SK-N-SH (cell line): ENCODE measurements at regions not wholly inside any gene's neighbourhood (a gene's known extent, or its start where the extent isn't known, plus 50 kb on each side); places are given as distances from the start of the nearest gene placed in this dataset.

Source experiments
- CTCF ChIA-PET: fragments of 300-600, 350-600 bp; formaldehyde crosslinking; extraction: SDS; loops from one replicate; lab custom pipeline; 2021; lab: Yijun Ruan, JAX
- POLR2A ChIA-PET: fragments of 350-600 bp; sonication (Branson Sonifier 250); formaldehyde crosslinking; extraction: SDS; loops from one replicate; lab custom pipeline; 2020; ENCODE audit warnings: antibody characterized with exemption, inconsistent platforms; lab: Yijun Ruan, JAX
- DNase-seq: peaks from one replicate; pipeline ENCODE4 v3.0.0; 2012
- H2AFZ ChIP-seq: fragments of 200-600 bp; sonication (generic); 2 replicates; pipeline ENCODE4 v1.8.1; 2016; ENCODE audit warnings: antibody characterized with exemption, mild to moderate bottlenecking, low read depth
- H3F3A ChIP-seq: fragments of 200-600 bp; sonication (generic); replicated peaks from 2 replicates; pipeline ENCODE3; 2016; ENCODE audit warnings: antibody characterized with exemption, mild to moderate bottlenecking; ENCODE audit not compliant: insufficient read depth
- H3K27ac ChIP-seq, 2 experiments: fragments of 200-500 bp in 1 of 2; fragments of 200-600 bp in 1 of 2; sonication (Bioruptor generic) in 1 of 2; sonication (generic), shearing (Covaris generic) in 1 of 2; 2 replicates each; pipeline versions ENCODE4 v1.5.1 to v1.6.1; 2014 to 2016; ENCODE audit warnings: low read depth in 2 of 2, inconsistent platforms in 1 of 2, low read length in 1 of 2, mild to moderate bottlenecking in 1 of 2, mixed read lengths in 1 of 2
- H3K27me3 ChIP-seq: fragments of 200-600 bp; sonication (generic), shearing (Covaris generic); 2 replicates; pipeline ENCODE4 v1.6.1; 2016; ENCODE audit warnings: mixed run types; ENCODE audit not compliant: insufficient read depth
- H3K36me3 ChIP-seq, 2 experiments: fragments of 200-500 bp in 1 of 2; fragments of 200-600 bp in 1 of 2; sonication (Bioruptor generic) in 1 of 2; sonication (generic) in 1 of 2; replicated peaks in 1 of 2; 2 replicates each; pipeline versions ENCODE3 to v1.5.1; 2014 to 2016; ENCODE audit warnings: low read length in 1 of 2, mild to moderate bottlenecking in 1 of 2; ENCODE audit not compliant: insufficient read depth in 2 of 2, control insufficient read depth in 1 of 2
- H3K4me1 ChIP-seq, 2 experiments: fragments of 200-500 bp in 1 of 2; fragments of 200-600 bp in 1 of 2; sonication (Bioruptor generic) in 1 of 2; sonication (generic), shearing (Covaris generic) in 1 of 2; 2 replicates each; pipeline versions ENCODE4 v1.5.1 to v1.6.1; 2014 to 2016; ENCODE audit warnings: low read depth in 1 of 2, low read length in 1 of 2, mixed run types in 1 of 2; ENCODE audit not compliant: insufficient read depth in 2 of 2, control insufficient read depth in 1 of 2
- H3K4me2 ChIP-seq: fragments of 200-600 bp; sonication (generic), shearing (Covaris generic); 2 replicates; pipeline ENCODE4 v1.6.1; 2017; ENCODE audit warnings: mixed run types
- H3K4me3 ChIP-seq, 2 experiments: fragments of 200-500 bp in 1 of 2; fragments of 200-600 bp in 1 of 2; sonication (Bioruptor generic) in 1 of 2; sonication (generic), shearing (Covaris generic) in 1 of 2; 2 replicates each; pipeline versions ENCODE4 v1.5.1 to v1.8.1; 2014 to 2016; ENCODE audit warnings: low read depth in 2 of 2, inconsistent platforms in 1 of 2, low read length in 1 of 2, mild to moderate bottlenecking in 1 of 2, mixed read lengths in 1 of 2, moderate library complexity in 1 of 2
- H3K79me2 ChIP-seq: fragments of 200-600 bp; sonication (generic); 2 replicates; pipeline ENCODE4 v1.8.1; 2017; ENCODE audit warnings: mild to moderate bottlenecking; ENCODE audit not compliant: insufficient read depth
- H3K9ac ChIP-seq: fragments of 200-600 bp; sonication (generic); 2 replicates; pipeline ENCODE4 v1.6.1; 2017; ENCODE audit warnings: mixed run types
- H3K9me2 ChIP-seq: fragments of 200-600 bp; sonication (generic); 2 replicates; pipeline ENCODE4 v1.6.1; 2017; ENCODE audit warnings: mixed run types
- H3K9me3 ChIP-seq: fragments of 200-600 bp; sonication (generic); 2 replicates; pipeline ENCODE4 v1.6.1; 2017; ENCODE audit warnings: mixed run types, mild to moderate bottlenecking, moderate library complexity
- H4K20me1 ChIP-seq: fragments of 200-600 bp; sonication (generic); 2 replicates; pipeline ENCODE4 v1.6.1; 2017; ENCODE audit warnings: mild to moderate bottlenecking, mixed run types; ENCODE audit not compliant: insufficient read depth
- EP300 ChIP-seq, 2 experiments: IDR thresholded peaks; 2 replicates each; pipeline versions ENCODE4 v1.4.0 to v1.6.1; 2012; ENCODE audit warnings: borderline replicate concordance in 1 of 2, low read depth in 1 of 2, low read length in 1 of 2
- EZH2phosphoT487 ChIP-seq: fragments of 200-600 bp; sonication (generic); IDR thresholded peaks from 2 replicates; pipeline ENCODE4 v1.6.1; 2017; ENCODE audit warnings: low read depth, mixed run types, mild to moderate bottlenecking, antibody characterized with exemption, moderate library complexity, borderline replicate concordance
- FOSL2 ChIP-seq: IDR thresholded peaks from 2 replicates; pipeline ENCODE4 v1.4.0; 2012; ENCODE audit warnings: low read depth, mild to moderate bottlenecking, moderate library complexity, borderline replicate concordance
- FOXJ3 ChIP-seq: sonication (generic); formaldehyde crosslinking; IDR thresholded peaks from 2 replicates; pipeline ENCODE4 v1.5.1; 2020; ENCODE audit warnings: mild to moderate bottlenecking, missing genetic modification reagents
- FOXM1 ChIP-seq: IDR thresholded peaks from 2 replicates; pipeline ENCODE4 v1.4.0; 2012; ENCODE audit warnings: low read depth, mild to moderate bottlenecking
- GABPA ChIP-seq: IDR thresholded peaks from 2 replicates; pipeline ENCODE4 v1.4.0; 2012; ENCODE audit warnings: low read depth, mild to moderate bottlenecking
- NFIC ChIP-seq: IDR thresholded peaks from 2 replicates; pipeline ENCODE4 v1.4.0; 2012; ENCODE audit warnings: borderline replicate concordance
- NRF1 ChIP-seq: IDR thresholded peaks from 2 replicates; pipeline ENCODE4 v1.6.1; 2012; ENCODE audit warnings: low read depth, mild to moderate bottlenecking, low read length
- RAD21 ChIP-seq: IDR thresholded peaks from 2 replicates; pipeline ENCODE4 v1.6.1; 2012; ENCODE audit warnings: mild to moderate bottlenecking, low read length
- RCOR1 ChIP-seq: fragments of 150-350 bp; IDR thresholded peaks from 2 replicates; pipeline ENCODE4 v1.6.1; 2017; ENCODE audit warnings: antibody characterized with exemption, low read length
- RFX5 ChIP-seq: IDR thresholded peaks from 2 replicates; pipeline ENCODE4 v1.6.1; 2012; ENCODE audit warnings: mild to moderate bottlenecking, improper control_type of control experiment, low read length
- SMC3 ChIP-seq: IDR thresholded peaks from 2 replicates; pipeline ENCODE4 v1.6.1; 2012; ENCODE audit warnings: low read depth, low read length, improper control_type of control experiment
- TAF1 ChIP-seq: IDR thresholded peaks from 2 replicates; pipeline ENCODE4 v1.6.1; 2012; ENCODE audit warnings: low read depth, mild to moderate bottlenecking, low read length, moderate library complexity, borderline replicate concordance
- YY1 ChIP-seq: IDR thresholded peaks from 2 replicates; pipeline ENCODE4 v1.4.0; 2012; ENCODE audit warnings: low read depth, mild to moderate bottlenecking
- WGBS: methylation state at CpG from one replicate; pipeline ENCODE4 v1.1.6; 2017; ENCODE audit warnings: low lambda C conversion rate; 5-methylcytosine and 5-hydroxymethylcytosine counted together
- TF ChIP-seq, protein P1 (sequence below): IDR thresholded peaks from 2 replicates; pipeline ENCODE4; 2012
- TF ChIP-seq, protein P2 (sequence below): IDR thresholded peaks from 2 replicates; pipeline ENCODE4 v1.6.1; 2012; ENCODE audit warnings: mild to moderate bottlenecking, low read depth, low read length, moderate library complexity
- TF ChIP-seq, protein P3 (sequence below): IDR thresholded peaks from 2 replicates; pipeline ENCODE4 v1.4.0; 2012; ENCODE audit warnings: low read depth, borderline replicate concordance
- TF ChIP-seq, protein P4 (sequence below): IDR thresholded peaks from 2 replicates; pipeline ENCODE4 v1.4.0; 2012; ENCODE audit warnings: low read depth, borderline replicate concordance

DNA sequence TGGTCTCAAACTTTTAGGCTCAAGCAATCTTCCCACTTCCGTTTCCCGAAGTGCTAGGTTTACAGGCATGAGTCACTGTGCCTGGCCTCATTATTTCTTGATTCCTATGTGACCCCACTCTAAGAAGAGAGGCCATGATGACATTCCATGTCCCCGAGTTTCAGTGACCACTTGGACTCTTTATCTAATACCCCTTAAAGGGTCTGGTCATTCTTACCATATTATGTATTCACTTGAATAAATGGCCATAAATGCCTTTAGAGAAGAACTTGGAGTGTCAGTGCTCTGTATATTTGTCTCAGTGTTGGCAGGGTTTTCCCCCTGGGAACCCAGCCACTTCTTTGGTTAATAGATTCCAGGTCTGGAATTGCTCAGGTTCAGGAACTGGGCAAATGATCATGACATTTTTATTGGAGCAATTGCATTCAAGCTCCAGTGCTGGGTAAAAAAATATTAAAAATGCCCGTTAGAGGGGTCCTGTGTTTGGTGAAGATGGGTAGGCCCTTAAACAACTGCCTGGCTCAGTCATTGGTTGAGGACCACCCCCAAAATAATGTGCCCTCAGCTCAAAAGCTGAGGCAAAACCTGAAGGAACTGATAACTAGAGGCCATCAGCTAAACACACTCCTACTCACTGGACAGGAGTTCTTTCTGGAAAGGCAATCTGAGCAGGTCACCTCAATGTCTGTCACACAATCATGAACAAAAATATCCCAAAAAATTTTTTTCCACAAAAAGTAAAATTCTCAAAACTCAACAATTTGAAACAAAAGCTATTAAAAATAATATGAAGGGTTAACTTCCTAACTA lies 186.6 kb upstream of the ZNF608 start (continued):
- TF ChIP-seq, protein P1, sequence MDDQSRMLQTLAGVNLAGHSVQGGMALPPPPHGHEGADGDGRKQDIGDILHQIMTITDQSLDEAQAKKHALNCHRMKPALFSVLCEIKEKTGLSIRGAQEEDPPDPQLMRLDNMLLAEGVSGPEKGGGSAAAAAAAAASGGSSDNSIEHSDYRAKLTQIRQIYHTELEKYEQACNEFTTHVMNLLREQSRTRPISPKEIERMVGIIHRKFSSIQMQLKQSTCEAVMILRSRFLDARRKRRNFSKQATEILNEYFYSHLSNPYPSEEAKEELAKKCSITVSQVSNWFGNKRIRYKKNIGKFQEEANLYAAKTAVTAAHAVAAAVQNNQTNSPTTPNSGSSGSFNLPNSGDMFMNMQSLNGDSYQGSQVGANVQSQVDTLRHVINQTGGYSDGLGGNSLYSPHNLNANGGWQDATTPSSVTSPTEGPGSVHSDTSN, result peak; percentile 95
- TF ChIP-seq, protein P2, sequence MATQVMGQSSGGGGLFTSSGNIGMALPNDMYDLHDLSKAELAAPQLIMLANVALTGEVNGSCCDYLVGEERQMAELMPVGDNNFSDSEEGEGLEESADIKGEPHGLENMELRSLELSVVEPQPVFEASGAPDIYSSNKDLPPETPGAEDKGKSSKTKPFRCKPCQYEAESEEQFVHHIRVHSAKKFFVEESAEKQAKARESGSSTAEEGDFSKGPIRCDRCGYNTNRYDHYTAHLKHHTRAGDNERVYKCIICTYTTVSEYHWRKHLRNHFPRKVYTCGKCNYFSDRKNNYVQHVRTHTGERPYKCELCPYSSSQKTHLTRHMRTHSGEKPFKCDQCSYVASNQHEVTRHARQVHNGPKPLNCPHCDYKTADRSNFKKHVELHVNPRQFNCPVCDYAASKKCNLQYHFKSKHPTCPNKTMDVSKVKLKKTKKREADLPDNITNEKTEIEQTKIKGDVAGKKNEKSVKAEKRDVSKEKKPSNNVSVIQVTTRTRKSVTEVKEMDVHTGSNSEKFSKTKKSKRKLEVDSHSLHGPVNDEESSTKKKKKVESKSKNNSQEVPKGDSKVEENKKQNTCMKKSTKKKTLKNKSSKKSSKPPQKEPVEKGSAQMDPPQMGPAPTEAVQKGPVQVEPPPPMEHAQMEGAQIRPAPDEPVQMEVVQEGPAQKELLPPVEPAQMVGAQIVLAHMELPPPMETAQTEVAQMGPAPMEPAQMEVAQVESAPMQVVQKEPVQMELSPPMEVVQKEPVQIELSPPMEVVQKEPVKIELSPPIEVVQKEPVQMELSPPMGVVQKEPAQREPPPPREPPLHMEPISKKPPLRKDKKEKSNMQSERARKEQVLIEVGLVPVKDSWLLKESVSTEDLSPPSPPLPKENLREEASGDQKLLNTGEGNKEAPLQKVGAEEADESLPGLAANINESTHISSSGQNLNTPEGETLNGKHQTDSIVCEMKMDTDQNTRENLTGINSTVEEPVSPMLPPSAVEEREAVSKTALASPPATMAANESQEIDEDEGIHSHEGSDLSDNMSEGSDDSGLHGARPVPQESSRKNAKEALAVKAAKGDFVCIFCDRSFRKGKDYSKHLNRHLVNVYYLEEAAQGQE, result 0 out of 2 replicates have a peak, but pooled peaks have one; percentile 22
- TF ChIP-seq NRF1 (no peak), TAF1 (no peak), EP300 (IDR thresholded peaks at IDR 0.05; ENCODE audit: borderline replicate concordance in 1 of 2, low read depth in 1 of 2, low read length in 1 of 2) (peak; percentile 87 to 91), GABPA (no peak), NFIC (peak; percentile 97), SMC3 (no peak)

DNA sequence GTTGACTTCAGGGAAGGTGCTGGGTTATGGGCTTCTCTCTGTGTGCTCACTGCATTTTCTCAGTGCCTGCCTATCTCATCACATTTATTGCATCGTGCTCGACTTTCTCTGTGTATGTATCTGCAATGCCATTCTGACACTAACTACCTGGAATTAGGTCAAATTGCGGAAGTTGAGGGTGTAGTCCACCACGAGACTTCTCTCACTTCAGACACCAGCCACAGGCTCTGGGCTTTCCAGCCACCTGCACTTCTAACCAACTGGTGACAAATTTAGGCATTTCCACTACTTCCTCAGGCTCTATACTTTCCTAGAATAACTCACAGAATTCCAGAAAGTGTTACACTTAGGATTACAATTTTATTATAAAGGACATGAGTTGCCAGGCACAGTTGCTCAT lies 188.6 kb upstream of the ZNF608 start:
- no peaks in the 10 kb centered on the region for H3K9me2 ChIP-seq
- ChIA-PET POLR2A (no interaction called here), CTCF (no interaction called here)
- H4K20me1 ChIP-seq, result no peaks in the 10 kb centered on the region
- H3K4me2 ChIP-seq, result no peak overlapping the region
- peaks cover 12% of the 10 kb centered on the region for H3F3A ChIP-seq
- 88% methylated on average over 4 of the region's 4 CpGs for WGBS
- H3K79me2 ChIP-seq, result no peaks in the 10 kb centered on the region
- peaks cover 8 to 9% of the 10 kb centered on the region in 2 experiments; a peak in 2 of 4 replicates for H3K4me1 ChIP-seq
- H3K27me3 ChIP-seq, result no peaks in the 10 kb centered on the region
- H3K9ac ChIP-seq, result no peak overlapping the region
- H3K9me3 ChIP-seq, result no peaks in the 10 kb centered on the region
- H3K36me3 ChIP-seq, result no peaks in the 10 kb centered on the region
- 0 out of 4 replicates have a peak overlapping the region, but pooled peaks of 1 of the 2 experiments have one; percentile 79 for H3K27ac ChIP-seq
- H3K4me3 ChIP-seq, result no peak overlapping the region
- no peak for DNase-seq
- H2AFZ ChIP-seq, result no peak overlapping the region
- TF ChIP-seq SMC3, result no peak
- no peak for TF ChIP-seq GABPA
- TF ChIP-seq, protein P3, sequence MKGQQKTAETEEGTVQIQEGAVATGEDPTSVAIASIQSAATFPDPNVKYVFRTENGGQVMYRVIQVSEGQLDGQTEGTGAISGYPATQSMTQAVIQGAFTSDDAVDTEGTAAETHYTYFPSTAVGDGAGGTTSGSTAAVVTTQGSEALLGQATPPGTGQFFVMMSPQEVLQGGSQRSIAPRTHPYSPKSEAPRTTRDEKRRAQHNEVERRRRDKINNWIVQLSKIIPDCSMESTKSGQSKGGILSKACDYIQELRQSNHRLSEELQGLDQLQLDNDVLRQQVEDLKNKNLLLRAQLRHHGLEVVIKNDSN, result no peak
- TF ChIP-seq EP300 (IDR thresholded peaks at IDR 0.05; ENCODE audit: borderline replicate concordance in 1 of 2, low read depth in 1 of 2, low read length in 1 of 2), result no peak
- TF ChIP-seq FOXJ3 (CRISPR knock-in tag), result no peak
- no peak for TF ChIP-seq FOXM1
- no peak for TF ChIP-seq RFX5
- TF ChIP-seq EZH2phosphoT487, result no peak
- no peak for TF ChIP-seq YY1
- TF ChIP-seq RAD21, result no peak
- no peak for TF ChIP-seq NFIC
- TF ChIP-seq FOSL2, result no peak
- no peak for TF ChIP-seq RCOR1
- TF ChIP-seq, protein P4, sequence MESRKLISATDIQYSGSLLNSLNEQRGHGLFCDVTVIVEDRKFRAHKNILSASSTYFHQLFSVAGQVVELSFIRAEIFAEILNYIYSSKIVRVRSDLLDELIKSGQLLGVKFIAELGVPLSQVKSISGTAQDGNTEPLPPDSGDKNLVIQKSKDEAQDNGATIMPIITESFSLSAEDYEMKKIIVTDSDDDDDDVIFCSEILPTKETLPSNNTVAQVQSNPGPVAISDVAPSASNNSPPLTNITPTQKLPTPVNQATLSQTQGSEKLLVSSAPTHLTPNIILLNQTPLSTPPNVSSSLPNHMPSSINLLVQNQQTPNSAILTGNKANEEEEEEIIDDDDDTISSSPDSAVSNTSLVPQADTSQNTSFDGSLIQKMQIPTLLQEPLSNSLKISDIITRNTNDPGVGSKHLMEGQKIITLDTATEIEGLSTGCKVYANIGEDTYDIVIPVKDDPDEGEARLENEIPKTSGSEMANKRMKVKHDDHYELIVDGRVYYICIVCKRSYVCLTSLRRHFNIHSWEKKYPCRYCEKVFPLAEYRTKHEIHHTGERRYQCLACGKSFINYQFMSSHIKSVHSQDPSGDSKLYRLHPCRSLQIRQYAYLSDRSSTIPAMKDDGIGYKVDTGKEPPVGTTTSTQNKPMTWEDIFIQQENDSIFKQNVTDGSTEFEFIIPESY, result no peak
